ENCODE measurements at regions not wholly inside any gene's neighbourhood (a gene's known extent, or its start where the extent isn't known, plus 50 kb on each side); places are given as distances from the start of the nearest gene placed in this dataset.
"Not testable (repeated sequence)": the region's sequence is repeated elsewhere in the genome, so short reads cannot be mapped to it uniquely, and the experiment has no call there.

GRCh38 chr4:147250062-147250461, 230.8 kb upstream of the EDNRA start:
- Histone ChIP-seq H3K27me3 (no peaks in the 10 kb centered on the region), H3K9me3 (peaks cover 0 to 7% of the 10 kb centered on the region in 2 donors), H3K4me3 (no peak overlapping the region), H3K27ac (no peak overlapping the region), H3K36me3 (no peaks in the 10 kb centered on the region), H3K4me1 (no peaks in the 10 kb centered on the region)
- TF ChIP-seq, protein P1, sequence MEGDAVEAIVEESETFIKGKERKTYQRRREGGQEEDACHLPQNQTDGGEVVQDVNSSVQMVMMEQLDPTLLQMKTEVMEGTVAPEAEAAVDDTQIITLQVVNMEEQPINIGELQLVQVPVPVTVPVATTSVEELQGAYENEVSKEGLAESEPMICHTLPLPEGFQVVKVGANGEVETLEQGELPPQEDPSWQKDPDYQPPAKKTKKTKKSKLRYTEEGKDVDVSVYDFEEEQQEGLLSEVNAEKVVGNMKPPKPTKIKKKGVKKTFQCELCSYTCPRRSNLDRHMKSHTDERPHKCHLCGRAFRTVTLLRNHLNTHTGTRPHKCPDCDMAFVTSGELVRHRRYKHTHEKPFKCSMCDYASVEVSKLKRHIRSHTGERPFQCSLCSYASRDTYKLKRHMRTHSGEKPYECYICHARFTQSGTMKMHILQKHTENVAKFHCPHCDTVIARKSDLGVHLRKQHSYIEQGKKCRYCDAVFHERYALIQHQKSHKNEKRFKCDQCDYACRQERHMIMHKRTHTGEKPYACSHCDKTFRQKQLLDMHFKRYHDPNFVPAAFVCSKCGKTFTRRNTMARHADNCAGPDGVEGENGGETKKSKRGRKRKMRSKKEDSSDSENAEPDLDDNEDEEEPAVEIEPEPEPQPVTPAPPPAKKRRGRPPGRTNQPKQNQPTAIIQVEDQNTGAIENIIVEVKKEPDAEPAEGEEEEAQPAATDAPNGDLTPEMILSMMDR (IDR thresholded peaks at IDR 0.05): no peak
- intact Hi-C loops (cut with DNase I): no loop called here
- no peak for DNase-seq (ENCODE audit: low spot score in 2 of 2)

DNA sequence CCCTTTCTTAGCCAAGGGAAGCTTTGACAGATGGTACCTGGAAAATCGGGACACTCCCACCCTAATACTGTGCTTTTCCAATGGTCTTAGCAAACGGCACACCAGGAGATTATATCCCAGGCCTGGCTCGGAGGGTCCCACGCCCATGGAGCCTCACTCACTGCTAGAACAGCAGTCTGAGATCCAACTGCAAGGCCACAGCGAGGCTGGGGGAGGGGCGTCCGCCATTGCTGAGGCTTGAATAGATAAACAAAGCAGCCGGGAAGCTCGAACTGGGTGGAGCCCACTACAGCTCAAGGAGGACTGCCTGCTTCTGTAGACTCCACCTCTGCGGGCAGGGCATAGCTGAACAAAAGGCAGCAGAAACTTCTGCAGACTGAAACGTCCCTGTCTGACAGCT, 225.6 kb upstream of the EDNRA start:
- H3K36me3 ChIP-seq; H3K4me1 ChIP-seq; H3K9me3 ChIP-seq; H3K27me3 ChIP-seq; intact Hi-C loops (cut with DNase I); H3K27ac ChIP-seq; H3K4me3 ChIP-seq; DNase-seq (ENCODE audit: low spot score in 2 of 2): not testable (repeated sequence)

DNA sequence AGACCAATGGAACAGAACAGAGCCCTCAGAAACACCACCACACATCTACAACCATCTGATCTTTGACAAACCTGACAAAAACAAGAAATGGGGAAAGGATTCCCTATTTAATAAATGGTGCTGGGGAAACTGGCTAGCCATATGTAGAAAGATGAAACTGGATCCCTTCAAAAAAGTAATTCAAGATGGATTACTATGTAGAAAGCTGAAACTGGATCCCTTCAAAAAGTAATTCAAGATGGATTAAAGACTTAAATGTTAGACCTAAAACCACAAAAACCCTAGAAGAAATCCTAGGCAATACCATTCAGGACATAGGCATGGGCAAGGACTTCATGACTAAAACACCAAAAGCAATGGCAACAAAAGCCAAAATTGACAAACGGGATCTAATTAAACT, 221.6 kb upstream of the EDNRA start:
- DNase-seq (ENCODE audit: low spot score in 2 of 2); H3K36me3 ChIP-seq; H3K9me3 ChIP-seq; H3K4me1 ChIP-seq; H3K4me3 ChIP-seq; H3K27me3 ChIP-seq; H3K27ac ChIP-seq; intact Hi-C loops (cut with DNase I): not testable (repeated sequence)

DNA sequence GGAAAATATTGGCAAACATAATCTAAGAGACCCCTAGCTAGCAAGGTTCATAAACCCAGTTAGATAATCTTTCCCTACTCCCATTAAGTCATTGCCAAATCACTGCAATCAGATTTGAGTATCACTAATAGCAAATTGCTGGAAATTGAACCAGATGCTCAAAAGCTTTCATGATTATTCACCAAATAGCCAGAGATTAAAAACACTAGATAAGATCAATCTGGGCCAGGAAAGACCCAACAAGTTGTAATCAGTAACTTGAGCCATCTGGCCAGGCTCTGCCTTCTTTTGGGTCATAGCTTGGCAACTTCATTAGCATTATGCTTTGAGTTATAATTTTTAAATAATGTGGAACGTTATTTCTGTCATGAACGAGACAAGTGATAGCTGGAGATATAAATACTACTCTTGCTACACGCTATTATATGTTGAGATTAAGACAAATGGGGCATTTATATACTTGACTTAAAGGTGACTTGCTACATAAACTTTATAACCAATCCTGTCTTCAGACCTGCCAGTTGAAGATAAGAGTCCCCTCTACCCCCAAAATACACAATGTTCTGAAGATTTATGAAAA, 196.6 kb upstream of the EDNRA start:
- H3K9me3 ChIP-seq: no peaks in the 10 kb centered on the region
- no peak overlapping the region for H3K4me3 ChIP-seq
- H3K27ac ChIP-seq: no peak overlapping the region
- no peaks in the 10 kb centered on the region for H3K36me3 ChIP-seq
- intact Hi-C loops (cut with DNase I): no loop called here
- no peaks in the 10 kb centered on the region for H3K4me1 ChIP-seq
- no peaks in the 10 kb centered on the region for H3K27me3 ChIP-seq
- DNase-seq (ENCODE audit: low spot score in 2 of 2): no peak
- TF ChIP-seq, protein P1 (IDR thresholded peaks at IDR 0.05): no peak

DNA sequence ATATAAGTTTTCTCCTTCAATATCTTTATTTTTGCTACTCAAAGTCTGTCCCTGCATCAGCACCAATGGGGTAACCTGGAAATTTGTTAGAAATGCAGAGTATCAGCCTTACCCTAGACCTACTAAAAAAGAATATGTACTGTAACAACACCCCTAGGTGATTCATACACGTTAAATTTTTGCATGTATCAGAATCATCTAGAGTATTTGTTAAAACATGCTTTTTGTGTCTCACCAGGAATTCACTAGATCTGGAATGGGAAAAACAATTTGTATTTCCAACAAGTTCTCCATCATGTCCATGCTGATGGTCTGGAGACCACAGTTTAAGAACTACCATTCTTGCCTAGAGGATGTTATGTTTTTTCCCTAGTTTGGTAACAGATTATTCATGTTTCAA, 196.0 kb upstream of the EDNRA start:
- no peak overlapping the region for H3K27ac ChIP-seq
- H3K4me3 ChIP-seq: no peak overlapping the region
- H3K27me3 ChIP-seq: no peaks in the 10 kb centered on the region
- no peaks in the 10 kb centered on the region for H3K36me3 ChIP-seq
- TF ChIP-seq, protein P1 (IDR thresholded peaks at IDR 0.05): no peak
- H3K4me1 ChIP-seq: no peaks in the 10 kb centered on the region
- no peaks in the 10 kb centered on the region for H3K9me3 ChIP-seq
- DNase-seq (ENCODE audit: low spot score in 2 of 2): no peak
- intact Hi-C loops (cut with DNase I): no loop called here

- H3K4me3 ChIP-seq: no peak overlapping the region
- H3K36me3 ChIP-seq: no peaks in the 10 kb centered on the region
- H3K9me3 ChIP-seq: no peaks in the 10 kb centered on the region
- no peaks in the 10 kb centered on the region for H3K27me3 ChIP-seq
- intact Hi-C loops (cut with DNase I): no loop called here
- H3K27ac ChIP-seq: no peak overlapping the region
- H3K4me1 ChIP-seq: no peaks in the 10 kb centered on the region
- no peak for DNase-seq (ENCODE audit: low spot score in 2 of 2)
- TF ChIP-seq, protein P1 (IDR thresholded peaks at IDR 0.05): no peak
Observed at GRCh38 chr4:147285751-147286150, 195.1 kb upstream of the EDNRA start.

Measured in ascending aorta (tissue), 2 donors.